ENCODE measurements at regions not wholly inside any gene's neighbourhood (a gene's known extent, or its start where the extent isn't known, plus 50 kb on each side); places are given as distances from the start of the nearest gene placed in this dataset.
"Not testable (repeated sequence)": the region's sequence is repeated elsewhere in the genome, so short reads cannot be mapped to it uniquely, and the experiment has no call there.

DNA sequence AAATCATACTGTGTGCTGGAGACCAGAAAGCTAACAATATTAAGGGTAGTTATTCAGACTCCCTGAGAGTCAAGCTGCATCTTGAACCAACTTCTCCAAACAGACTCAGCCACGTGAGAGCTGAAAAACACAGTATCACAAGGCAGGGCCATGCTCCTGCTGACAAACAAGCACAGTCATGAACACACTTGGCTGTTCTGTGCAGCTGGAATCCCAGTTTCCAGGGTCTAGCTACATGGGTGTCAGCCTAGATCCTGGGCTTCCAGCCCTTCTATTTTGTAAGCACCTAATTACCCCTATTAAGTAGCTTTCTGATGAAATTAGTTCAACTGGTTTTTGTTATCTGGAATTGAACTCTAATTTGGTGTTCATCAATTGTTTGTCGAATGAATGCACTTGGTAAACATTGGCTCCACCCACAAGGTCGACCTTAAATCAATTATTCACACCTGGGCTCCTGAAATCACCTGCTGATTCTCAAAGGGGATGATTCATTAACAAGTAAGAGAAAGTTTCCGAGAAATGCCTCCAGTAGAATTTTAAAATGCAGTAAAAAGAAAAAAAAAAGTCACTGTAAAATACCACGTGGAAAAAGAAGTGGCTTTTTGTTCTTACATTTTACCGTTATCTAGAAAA, 179.3 kb downstream of the ZC3H11B start:
- DNase-seq (ENCODE audit: low read depth in 2 of 2): no peak

DNA sequence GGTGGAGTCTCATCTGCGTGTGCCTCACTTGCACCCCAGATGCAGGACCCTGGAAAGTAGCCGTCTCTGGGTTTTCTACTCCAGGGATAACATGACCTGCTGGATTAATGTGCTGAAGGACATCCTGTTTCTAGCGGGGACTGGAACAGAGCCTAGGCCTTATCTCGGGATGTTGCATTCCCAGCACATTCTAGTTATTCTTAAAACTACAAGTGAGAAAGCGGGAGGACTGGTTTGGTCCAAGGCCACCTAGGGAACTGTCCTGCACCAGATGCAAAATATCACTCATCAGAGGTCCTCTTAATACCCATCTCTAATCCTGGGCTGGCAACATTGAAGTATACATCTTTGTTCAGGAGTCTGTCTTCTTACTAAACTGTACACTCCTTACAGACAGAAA, 179.9 kb downstream of the ZC3H11B start:
- no peak for DNase-seq (ENCODE audit: low read depth in 2 of 2)

DNA sequence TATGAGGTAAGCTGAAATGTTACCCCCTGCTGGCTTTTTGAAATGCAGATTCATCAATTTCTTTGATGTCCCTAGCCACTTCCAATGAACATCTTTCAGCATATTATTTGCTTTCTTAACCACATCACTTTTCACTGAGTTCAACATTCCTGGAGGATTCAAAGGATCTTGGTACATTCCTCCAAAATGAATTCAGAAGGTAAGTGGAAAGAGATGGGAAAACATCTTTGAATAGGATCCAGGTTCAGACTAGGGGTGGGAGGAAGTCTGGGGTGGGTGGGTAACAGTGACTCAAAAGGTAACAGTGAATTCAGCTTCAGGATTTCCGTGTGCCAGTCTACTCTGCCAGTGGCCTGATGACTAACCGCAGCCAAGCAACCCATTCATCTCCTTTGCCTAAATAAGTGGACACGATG, 180.7 kb downstream of the ZC3H11B start:
- DNase-seq (ENCODE audit: low read depth in 2 of 2): no peak

DNA sequence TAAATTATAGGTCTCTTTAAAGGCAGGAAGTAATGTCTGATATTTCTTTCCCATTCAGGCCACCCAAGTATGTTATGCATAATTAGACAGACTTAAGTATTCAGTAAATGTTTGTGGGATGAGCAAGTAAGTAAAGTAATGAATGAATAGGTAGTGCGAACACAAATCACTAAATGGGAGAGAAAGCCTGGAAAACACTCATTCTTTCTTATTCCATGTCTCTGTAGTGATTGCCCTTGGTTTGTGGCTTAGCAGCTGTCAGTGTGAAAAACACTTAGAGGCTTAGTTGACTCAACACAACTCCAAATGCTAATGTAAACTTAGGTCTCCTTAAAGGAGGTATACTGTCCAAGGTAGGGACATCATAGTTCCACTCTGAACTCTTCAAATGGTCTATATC, 182.5 kb downstream of the ZC3H11B start:
- no peak for DNase-seq (ENCODE audit: low read depth in 2 of 2)

DNA sequence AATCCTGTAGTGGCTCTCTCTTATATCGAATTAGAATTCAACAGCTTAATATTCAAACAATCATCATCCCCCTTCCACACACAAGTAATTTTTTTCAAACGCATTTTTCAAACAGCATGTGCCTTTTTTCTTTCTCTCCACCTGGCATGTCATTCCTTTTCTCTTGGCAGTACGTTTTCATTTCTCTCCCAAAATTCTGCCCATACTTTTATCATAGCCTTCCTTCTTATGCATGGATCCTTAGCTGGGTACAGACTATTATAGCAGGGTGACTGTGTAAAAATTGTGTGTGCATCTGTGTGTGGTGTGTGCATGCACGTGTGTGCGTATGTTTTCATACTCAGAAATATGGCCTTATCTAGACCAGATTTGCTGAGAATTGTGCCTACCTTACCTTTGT, 184.3 kb downstream of the ZC3H11B start:
- no peak for DNase-seq (ENCODE audit: low read depth in 2 of 2)

DNA sequence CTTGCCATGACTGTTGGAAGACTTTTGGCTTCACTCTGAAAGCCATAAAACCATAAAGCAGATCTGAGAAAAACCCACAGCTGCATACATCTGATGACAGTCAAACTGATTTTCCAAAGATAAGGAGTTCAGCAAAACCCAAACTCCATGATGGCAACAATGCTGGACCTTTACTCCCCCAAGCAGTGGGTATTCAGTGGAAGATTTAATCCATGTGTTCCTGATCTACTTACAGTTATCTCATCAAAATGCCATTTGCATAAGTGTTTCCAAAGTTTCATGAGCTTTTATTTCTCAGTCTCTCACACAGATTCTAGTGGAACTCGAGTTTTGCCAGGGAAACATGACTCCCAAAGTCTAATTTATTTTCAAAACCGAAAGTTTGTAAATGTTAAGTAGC, 184.9 kb downstream of the ZC3H11B start:
- DNase-seq (ENCODE audit: low read depth in 2 of 2): no peak

DNA sequence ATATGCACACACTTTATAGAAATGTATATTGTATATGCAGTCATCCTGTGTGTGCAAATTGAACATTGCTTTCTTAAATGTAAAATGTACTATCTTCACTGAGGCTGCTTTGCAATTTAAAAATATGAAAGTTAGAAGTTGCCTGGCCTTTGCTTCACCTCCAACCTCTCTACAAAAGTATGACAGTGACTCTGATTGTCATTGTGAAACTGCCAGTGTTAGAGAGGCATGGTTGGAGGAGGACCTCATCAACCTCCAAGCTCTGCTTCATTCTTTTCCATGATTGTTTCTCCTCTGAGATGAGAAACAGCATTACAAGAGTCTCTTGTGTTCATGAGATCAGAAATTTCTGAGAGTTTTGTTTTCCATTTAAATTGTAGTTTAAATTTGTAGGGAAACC, 185.5 kb downstream of the ZC3H11B start:
- DNase-seq (ENCODE audit: low read depth in 2 of 2): no peak

DNA sequence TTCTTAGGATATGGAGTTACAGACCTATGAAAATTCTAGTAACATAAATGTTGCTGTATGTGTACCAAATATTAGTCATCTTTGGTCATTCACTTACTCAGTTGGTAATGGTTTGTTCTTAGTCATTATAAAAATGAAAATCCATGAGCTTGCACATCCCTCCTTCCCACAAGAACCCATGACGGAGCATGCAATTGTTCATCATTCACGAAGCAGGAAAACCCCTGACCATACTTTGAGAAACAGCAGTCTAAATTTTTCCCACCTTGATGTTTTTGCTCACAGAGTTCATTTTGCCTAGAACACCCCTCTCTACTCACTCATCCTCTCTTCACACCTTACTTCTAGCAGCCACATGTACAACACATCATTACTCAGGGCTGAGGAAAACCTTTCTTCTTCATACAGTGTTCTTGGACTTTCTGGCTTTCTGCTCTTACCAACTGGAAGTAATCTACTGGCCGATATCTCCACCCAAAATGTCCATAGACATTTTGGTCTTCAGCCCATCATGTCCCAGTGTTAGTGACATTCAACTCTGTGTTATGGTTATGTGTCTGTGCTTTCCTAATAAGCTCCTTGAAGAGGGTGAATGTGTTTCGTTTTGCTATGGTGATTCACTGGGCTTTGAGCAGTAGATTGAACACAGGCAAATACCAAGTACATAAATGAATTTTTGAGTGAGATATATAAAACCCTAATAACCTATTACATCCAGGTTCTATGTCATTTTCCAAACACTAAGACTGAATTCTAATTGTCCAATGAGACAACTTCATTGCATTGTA, 189.9 kb downstream of the ZC3H11B start:
- DNase-seq (ENCODE audit: low read depth in 2 of 2): no peak

DNA sequence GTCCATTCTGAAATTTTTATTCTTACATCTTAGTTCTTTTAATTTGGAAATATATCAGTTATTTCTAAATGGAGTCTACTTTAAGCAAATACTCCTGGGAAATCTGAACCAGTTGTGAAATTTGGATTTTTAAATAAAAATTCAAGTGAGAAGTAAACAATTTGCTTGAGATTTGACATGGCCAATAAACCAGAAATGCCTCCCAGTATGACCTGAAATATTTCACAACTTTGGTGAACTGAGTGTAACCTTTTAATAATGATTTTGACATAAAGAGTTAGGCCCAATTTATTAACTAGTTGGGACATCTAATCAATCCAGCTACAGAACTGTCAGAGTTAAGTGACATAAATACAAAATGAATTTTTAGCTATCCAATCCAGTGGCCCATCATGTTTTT, 192.0 kb downstream of the ZC3H11B start:
- no peak for DNase-seq (ENCODE audit: low read depth in 2 of 2)

- DNase-seq (ENCODE audit: low read depth in 2 of 2): no peak
Observed at GRCh38 chr1:219419860-219420259, 193.0 kb downstream of the ZC3H11B start.

DNA sequence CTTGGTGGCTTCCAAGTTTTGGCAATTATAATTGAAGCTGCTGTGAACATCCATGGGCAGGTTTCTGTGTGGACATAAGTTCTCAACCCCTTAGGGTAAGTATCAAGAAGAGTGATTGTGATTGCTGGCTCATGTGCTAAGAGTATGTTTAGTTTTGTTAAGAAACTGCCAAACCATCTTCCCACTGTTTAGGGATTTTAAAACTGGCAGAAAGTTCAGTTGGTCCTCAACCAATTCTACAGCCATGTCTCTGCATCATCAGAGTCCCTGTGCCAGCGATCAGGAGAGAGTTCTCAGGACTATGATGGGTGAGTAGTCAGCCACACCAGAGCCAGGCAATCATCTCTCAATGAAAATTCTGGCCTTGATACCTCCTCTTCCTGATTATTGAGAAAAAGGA, 193.8 kb downstream of the ZC3H11B start:
- no peak for DNase-seq (ENCODE audit: low read depth in 2 of 2)

GRCh38 chr1:219417610-219418009, 195.3 kb downstream of the ZC3H11B start:
- no peak for DNase-seq (ENCODE audit: low read depth in 2 of 2)

DNA sequence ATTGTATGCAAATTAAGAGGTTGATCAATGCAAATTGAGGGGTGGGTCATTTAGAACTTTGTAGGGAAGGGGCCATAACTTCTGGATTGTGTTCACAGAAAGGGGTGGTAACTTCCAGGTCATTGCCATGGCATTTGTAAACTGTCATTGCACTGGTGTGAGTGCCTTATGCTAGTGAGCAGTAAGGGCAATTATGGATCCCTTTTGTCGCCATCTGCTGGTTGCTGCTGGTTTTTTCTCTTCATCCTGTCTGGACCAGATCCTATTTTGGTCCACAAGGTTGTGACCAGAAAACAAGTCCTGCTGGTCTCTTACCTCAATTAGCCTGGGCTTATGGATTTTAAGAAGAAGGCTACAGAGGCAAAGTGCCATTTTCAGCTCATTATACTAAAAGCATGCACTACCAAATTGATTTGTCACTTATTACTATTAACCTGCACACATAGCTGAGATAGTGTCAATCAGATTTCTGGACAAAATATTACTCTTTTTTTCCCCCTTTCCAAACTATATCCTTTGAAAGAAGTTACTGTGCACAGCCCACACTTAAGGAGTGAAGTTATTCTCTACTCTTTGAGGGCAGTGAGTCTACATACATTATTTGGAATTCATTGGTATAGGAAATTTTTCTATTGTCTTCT, 196.2 kb downstream of the ZC3H11B start:
- peak; percentile 20 to 25 for DNase-seq (ENCODE audit: low read depth in 2 of 2)

- DNase-seq (ENCODE audit: low read depth in 2 of 2): no peak
Observed at GRCh38 chr1:219415915-219416314, 197.0 kb downstream of the ZC3H11B start.

- DNase-seq (ENCODE audit: low read depth in 2 of 2): no peak
Observed at GRCh38 chr1:219415433-219415832, 197.5 kb downstream of the ZC3H11B start.

DNA sequence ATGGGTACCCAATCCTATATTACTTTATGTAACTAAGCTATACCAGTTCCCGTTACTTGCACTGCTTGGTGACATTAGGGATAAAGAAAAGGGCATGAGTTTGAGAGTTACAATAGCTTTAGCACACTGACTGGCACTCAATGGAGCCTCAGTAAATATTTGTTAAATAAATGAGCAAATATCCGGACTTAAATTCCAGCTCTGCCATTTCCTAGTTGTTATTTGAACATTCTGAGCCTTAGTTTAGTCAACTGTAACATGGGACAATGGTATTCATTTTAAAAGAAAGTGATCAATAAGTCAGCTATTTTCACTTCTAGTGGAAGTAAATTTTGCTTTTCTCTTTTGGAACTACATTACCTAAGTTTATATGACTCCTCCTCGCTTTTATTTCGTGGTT, 198.7 kb downstream of the ZC3H11B start:
- no peak for DNase-seq (ENCODE audit: low read depth in 2 of 2)

GRCh38 chr1:219413536-219413935, 199.4 kb downstream of the ZC3H11B start:
- no peak for DNase-seq (ENCODE audit: low read depth in 2 of 2)

DNA sequence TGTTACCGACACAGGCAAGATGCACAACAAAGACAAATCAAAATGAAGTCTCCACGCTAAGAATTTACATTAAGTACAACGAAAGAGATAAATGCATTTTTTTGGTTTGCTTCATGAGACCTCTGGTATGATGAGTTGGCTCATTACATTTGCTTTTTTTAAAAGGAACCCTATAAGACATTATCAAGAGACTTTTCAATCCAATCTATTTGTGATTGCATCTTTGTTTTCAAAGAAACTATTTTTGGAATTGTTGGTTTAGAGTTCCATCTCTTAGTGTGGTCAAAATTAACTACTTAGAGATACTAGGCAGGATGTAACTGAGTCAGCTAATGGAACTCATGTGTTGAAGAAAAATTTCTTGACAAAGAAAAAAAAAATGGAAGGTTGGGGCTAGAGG, 200.1 kb downstream of the ZC3H11B start:
- DNase-seq (ENCODE audit: low read depth in 2 of 2): no peak

DNA sequence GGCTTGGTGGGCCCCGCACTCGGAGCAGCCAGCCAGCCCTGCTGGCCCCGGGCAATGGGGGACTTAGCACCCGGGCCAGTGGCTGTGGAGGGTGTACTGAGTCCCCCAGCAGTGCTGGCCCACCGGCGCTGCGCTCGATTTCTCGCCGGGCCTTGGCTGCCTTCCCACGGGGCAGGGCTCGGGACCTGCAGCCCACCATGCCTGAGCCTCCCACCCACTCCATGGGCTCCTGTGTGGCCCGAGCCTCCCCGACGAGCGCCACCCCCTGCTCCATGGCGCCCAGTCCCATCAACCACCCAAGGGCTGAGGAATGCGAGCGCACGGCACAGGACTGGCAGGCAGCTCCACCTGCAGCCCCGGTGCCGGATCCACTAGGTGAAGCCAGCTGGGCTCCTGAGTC, 202.2 kb downstream of the ZC3H11B start:
- not testable (repeated sequence) for DNase-seq (ENCODE audit: low read depth in 2 of 2)

DNA sequence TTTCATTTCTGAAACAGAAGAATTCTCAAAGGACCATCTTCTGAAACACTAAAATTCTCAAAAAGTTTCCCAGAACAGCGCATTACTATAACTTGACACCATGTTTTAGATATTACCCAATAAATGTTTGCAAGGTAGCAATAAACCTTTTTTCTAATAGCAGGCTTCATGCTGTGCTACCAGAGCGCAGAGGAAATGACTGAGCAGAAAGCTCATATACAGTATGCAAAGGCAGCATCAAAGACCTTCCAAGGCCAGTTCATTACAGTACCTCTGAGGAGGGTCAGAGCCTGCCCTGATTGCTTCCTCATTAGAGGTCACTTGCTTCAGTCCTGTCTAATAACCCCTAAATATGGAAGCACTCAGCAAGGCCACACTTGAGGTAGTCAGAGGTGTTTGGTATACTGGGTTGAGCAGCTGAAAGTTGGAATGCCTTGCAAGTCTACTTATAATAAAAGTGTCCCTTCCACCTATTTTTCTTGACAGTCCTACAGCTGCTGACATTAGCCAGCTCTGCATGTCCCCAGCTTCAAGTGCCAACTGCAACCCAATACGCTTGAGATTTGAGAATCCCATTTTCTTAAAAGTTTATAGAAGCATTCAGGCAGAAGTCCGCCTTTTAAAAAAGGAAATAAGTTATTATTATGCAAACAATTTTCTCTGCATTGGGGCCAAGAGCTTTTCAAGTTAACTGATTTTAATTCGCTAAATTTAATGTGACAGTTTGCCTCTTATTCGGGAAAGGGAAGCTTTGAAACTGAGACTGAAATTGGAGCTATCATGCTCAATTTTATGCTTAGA, 207.2 kb downstream of the ZC3H11B start:
- no peak for DNase-seq (ENCODE audit: low read depth in 2 of 2)

DNA sequence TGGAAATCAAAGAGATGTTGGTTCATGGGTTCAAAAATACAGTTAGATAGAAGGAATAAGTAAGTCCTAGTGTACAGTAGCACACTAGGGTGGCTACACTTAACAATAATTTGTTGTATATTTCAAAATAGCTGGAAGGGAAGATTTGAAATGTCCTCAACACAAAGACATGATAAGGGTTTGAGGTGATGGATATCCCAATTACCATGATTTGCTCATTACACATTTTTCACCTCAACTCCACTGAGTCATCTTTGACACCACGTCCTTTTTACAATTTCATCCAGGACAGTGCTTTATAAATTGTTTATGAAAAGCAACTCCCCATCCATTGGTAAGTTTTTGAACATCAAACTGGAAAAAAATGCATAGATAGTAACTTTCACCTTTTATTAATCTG, 208.3 kb downstream of the ZC3H11B start:
- DNase-seq (ENCODE audit: low read depth in 2 of 2): no peak

- no peak for DNase-seq (ENCODE audit: low read depth in 2 of 2)
Observed at GRCh38 chr1:219402925-219403324, 210.0 kb downstream of the ZC3H11B start.

Measured in stimulated activated CD8-positive, alpha-beta memory T cell treated with anti-CD3 and anti-CD28 coated beads, Interleukin-15, amount 100 ng/mL, for 48 hours (primary cell).